ENCODE measurements at regions not wholly inside any gene's neighbourhood (a gene's known extent, or its start where the extent isn't known, plus 50 kb on each side); places are given as distances from the start of the nearest gene placed in this dataset.

GRCh38 chr2:129457277-129457818, 522.1 kb upstream of the RAB6C start:
- H3K4me3 ChIP-seq (ENCODE audit: low read length), result no peak overlapping the region
- no peak for TF ChIP-seq CTCF (IDR thresholded peaks at IDR 0.05; ENCODE audit: insufficient read depth, low read depth, low read length, missing control alignments)
- DNase-seq (ENCODE audit: low read depth), result no peak

GRCh38 chr2:129458006-129458405, 521.5 kb upstream of the RAB6C start:
- no peak for TF ChIP-seq CTCF (IDR thresholded peaks at IDR 0.05; ENCODE audit: insufficient read depth, low read depth, low read length, missing control alignments)
- DNase-seq (ENCODE audit: low read depth), result no peak
- H3K4me3 ChIP-seq (ENCODE audit: low read length), result no peak overlapping the region

- H3K4me3 ChIP-seq (ENCODE audit: low read length), result no peak overlapping the region
- DNase-seq (ENCODE audit: low read depth), result no peak
- no peak for TF ChIP-seq CTCF (IDR thresholded peaks at IDR 0.05; ENCODE audit: insufficient read depth, low read depth, low read length, missing control alignments)
Observed at GRCh38 chr2:129458436-129458835, 521.0 kb upstream of the RAB6C start.

- DNase-seq (ENCODE audit: low read depth), result no peak
- no peak for TF ChIP-seq CTCF (IDR thresholded peaks at IDR 0.05; ENCODE audit: insufficient read depth, low read depth, low read length, missing control alignments)
- H3K4me3 ChIP-seq (ENCODE audit: low read length), result no peak overlapping the region
Observed at GRCh38 chr2:129459200-129459876, 520.1 kb upstream of the RAB6C start.

GRCh38 chr2:129459881-129460280, 519.6 kb upstream of the RAB6C start:
- no peak for TF ChIP-seq CTCF (IDR thresholded peaks at IDR 0.05; ENCODE audit: insufficient read depth, low read depth, low read length, missing control alignments)
- no peak overlapping the region for H3K4me3 ChIP-seq (ENCODE audit: low read length)
- DNase-seq (ENCODE audit: low read depth), result no peak

GRCh38 chr2:129460299-129461198, 518.9 kb upstream of the RAB6C start:
- TF ChIP-seq CTCF (IDR thresholded peaks at IDR 0.05; ENCODE audit: insufficient read depth, low read depth, low read length, missing control alignments), result no peak
- DNase-seq (ENCODE audit: low read depth), result no peak
- H3K4me3 ChIP-seq (ENCODE audit: low read length), result no peak overlapping the region

Data from epithelial cell of esophagus (primary cell).